ENCODE measurements at regions not wholly inside any gene's neighbourhood (a gene's known extent, or its start where the extent isn't known, plus 50 kb on each side); places are given as distances from the start of the nearest gene placed in this dataset.

- TF ChIP-seq CTCF (IDR thresholded peaks at IDR 0.05 in 8 of 11, conservative IDR thresholded peaks at IDR 0.05 in 3 of 11) = no peak
- TF ChIP-seq POLR2AphosphoS5 (IDR thresholded peaks at IDR 0.05) = no peak
Observed at GRCh38 chr4:189032606-189033338, 893.5 kb downstream of the TRIML1 start.

Measured in spleen (tissue), 7 donors.